Activated naive CD8-positive, alpha-beta T cell treated with anti-CD3 and anti-CD28 coated beads, Interleukin-2, amount 50 U/mL, for 16 hours (primary cell): ENCODE measurements at regions not wholly inside any gene's neighbourhood (a gene's known extent, or its start where the extent isn't known, plus 50 kb on each side); places are given as distances from the start of the nearest gene placed in this dataset.
"Not testable (repeated sequence)": the region's sequence is repeated elsewhere in the genome, so short reads cannot be mapped to it uniquely, and the experiment has no call there.

ENCODE experiments used
- DNase-seq: peaks from one replicate; pipeline ENCODE4 v3.0.0-alpha.2; 2020; ENCODE audit warnings: low read depth, low spot score

DNA sequence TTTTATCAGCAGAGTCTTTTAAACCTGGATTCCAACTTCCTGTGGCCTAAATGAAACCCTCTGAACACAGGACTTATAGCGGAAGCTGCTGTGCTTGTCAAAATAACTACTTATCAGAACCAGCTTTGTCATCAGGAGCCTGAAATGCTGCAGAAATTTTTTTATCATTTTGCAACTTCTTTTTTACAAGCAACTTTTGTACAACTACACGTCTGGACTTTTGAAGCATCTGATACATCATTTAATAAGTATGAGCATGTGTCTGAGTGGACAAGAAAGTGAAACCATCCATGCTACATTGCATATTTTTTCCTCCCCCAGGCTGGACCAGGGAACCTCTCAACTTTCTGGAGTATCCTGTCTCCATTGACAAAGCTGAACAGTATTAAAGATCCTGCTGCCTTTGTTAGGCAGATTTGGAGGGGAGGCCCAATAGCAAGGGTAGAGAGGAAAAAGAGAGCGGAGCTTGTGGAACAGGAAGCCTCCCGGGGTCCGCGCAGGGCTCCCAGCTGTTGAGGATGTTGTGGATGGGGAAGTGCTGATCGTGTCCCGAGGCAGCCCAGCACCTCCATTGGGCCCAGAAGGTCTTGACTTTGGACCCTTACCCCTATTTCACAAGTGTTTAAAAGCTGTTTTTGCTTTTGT lies 196.6 kb downstream of the MSX2 start:
- DNase-seq = no peak

DNA sequence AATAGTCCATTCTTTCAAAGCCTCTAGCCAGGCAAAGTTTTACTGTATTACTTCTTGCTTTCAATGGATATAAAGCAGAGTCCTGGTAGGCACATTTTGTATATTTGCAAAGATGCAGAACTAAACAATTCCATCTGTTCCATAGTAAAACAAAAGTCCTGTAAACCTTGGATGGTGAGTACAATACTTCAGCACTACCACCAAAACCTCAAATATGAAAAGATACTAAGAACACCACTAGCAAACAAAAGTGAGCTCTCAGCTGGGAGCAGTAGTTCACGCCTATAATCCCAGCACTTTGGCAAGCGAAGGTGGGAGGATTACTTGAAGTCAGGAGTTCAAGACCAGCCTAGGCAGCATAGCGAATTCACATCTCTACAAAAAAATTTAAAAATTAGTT lies 195.0 kb downstream of the MSX2 start:
- no peak for DNase-seq

DNA sequence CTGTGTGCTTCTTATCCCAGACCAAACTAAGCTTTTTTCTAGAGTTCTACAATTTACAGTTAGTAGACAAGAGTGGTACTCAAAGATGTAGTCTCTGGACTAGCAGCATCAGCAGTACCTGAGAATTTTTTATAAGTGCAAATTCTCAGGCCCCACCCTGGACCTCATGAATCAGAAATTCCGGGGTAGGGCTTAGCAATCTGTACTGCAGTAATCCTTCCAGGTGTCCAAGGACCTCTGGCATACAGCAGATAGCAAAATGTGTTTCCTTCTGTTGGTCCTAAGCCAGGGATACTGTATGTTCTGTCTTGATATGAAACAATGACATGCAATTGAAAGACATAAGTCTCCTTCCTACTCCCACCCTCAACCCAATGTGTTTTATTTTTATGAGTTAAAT lies 194.3 kb downstream of the MSX2 start:
- no peak for DNase-seq

DNA sequence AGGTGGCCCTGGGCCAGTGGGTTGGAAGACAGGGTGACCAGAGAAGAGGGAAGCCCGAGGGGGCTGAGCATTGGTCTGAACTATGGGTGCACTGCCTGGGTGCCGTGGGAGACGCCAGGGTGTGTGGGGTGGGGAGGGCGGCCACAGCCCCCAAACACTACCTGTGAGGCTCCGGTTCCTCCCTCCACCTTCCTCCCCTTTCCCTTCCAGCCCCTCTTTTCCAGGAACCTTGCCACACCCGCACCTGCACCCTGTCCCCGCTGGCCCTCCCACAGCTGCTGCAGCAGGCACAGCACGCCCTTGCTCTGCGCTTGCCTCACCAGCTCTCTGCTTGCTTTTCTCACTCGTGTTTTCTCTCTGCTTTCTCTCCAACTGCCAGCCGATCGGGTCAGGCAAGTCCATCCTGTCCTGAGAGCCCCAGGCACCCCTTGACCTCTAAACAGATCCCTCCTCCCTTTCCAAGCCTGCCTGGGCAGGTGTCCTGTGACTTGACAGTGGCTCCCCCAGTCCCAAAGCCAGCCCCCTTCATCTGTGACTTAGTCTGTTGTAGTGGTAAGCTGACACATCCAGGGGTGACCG lies 193.7 kb downstream of the MSX2 start:
- DNase-seq = no peak

DNA sequence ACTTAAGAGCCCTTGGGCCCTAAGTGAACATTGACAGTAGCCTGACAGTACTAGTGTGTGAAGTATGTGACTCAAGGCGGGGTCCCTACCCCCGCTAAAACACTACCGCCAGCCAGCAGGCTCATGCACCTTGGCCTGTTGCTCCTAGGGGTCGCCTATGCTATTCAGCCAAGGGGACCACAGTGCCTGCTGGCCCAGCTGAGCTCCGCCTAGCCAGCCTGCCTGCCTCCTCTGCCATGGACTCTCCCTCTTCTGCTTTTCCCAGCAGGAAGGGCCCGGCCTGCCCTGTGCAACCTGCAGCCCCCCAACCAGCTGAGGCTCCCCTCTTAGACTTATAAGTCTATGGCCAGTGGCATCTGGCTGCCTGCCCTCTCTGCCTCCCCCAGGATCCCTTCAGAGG lies 193.1 kb downstream of the MSX2 start:
- not testable (repeated sequence) for DNase-seq

DNA sequence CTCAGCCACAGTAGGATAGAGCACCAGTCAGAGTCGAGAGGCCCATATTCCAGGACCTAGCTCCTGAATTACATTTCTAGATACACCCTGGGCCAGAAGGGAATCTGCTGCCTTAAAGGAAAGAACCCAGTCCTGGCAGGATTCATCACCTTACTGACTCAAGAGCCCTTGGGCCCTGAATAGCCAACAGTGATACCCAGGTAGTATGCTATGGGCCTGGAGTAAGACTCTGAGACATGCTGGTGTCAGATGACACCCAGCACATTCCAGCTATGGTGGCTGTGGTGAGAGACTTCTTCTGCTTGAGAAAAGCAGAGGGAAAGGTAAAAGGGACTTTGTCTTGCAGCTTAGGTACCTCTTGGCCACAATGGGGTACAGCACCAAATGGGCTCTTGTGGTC lies 192.5 kb downstream of the MSX2 start:
- DNase-seq = not testable (repeated sequence)

DNA sequence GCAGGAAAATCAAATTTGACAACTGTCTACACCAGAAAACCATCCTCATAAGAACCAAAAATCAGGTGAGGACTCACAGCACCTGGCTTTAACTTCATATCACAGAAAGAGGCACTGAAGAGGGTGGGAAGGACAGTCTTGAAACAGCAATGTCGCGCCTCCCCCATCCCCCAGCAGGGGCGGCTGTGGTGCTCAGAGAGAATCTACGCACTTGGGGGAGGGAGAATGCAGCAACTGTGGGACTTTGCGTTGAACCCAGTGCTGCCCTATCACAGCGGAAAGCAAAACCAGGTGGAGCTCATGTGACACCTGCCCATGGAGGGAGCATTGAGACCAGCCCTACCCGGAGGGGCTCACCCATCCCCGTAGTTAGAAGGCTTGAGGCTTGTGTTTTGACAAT lies 191.8 kb downstream of the MSX2 start:
- no peak for DNase-seq

DNA sequence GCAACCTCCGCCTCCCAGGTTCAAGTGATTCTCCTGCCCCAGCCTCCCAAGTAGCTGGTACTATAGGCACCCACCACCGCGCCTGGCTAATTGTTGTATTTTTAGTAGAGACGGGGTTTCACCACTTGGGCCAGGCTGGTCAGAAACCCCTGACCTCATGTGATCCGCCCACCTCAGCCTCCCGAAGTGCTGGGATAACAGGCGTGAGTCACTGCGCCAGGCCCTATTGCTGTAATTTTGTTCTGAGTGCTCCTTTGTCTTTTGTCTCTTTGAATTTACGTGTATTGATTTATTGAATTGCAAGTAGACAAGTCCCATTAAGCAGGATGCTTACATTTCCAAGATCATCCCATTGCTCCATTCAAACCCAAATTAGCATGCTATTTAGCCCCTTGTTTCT lies 186.7 kb downstream of the MSX2 start:
- no peak for DNase-seq

DNA sequence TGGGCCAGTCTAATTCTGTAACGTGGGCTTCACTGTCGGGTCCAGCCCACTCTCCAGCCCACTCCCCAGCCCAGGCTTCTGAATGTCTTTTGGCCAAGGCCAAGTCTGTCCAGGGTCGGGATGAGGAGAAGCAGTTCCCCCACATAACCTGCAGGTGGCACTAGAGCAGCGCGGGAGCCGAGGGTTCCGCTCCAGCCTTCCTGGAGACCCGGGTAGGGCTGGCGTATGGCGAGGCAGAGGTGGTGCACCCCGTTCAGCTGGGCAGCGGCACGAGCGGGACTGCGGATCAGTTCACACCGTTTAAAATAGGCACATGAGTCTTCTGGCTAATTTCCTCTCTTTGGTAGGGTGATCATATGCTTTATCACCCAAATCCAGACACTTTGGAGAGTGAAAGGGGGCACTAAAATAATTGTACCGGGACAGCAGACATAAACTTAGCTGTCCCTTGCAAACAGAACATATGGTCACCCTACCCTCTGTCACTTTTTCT lies 185.9 kb downstream of the MSX2 start:
- DNase-seq = peak; percentile 20

DNA sequence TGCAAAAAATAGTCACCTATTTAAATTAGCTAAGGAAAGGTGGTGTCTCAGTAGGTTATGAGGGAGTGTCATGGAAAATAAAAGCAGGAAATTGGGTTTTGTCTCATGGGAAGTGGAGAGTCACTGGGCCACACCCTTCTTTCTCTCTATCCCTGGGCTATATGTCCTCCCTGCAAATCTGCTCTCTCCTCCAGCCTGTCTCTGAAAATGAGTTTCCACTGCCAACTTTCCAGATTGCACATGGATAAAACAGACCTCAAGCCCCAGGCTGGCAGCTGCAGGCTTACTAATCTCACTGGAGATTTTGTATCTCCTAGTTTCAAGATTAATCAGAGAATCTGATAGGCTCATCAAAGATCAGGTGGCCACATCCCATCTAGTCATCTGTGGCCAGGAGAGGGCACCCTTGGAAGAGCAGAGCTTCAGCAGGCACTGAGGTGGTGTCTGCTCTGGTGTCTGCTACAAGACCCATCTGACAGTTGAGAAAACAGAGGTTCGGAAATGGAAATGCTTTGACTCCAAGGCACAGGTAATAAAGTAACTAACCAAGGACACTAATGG lies 178.9 kb downstream of the MSX2 start:
- DNase-seq = no peak

DNA sequence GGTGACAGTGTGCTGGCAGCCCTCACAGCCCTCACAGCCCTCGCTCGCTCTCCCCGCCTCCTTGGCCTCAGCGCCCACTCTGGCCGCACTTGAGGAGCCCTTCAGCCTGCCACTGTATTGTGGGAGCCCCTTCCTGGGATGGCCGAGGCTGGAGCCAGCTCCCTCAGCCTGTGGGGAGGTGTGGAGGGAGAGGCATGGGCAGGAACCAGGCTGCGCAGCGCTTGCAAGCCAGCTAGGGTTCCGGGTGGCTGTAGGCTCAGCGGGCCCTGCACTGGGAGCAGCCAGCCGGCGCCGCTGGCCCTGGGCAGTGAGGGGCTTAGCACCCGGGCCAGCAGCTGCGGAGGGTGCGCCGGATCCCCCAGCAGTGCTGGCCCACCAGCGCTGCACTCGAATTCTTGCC lies 177.0 kb downstream of the MSX2 start:
- no peak for DNase-seq

DNA sequence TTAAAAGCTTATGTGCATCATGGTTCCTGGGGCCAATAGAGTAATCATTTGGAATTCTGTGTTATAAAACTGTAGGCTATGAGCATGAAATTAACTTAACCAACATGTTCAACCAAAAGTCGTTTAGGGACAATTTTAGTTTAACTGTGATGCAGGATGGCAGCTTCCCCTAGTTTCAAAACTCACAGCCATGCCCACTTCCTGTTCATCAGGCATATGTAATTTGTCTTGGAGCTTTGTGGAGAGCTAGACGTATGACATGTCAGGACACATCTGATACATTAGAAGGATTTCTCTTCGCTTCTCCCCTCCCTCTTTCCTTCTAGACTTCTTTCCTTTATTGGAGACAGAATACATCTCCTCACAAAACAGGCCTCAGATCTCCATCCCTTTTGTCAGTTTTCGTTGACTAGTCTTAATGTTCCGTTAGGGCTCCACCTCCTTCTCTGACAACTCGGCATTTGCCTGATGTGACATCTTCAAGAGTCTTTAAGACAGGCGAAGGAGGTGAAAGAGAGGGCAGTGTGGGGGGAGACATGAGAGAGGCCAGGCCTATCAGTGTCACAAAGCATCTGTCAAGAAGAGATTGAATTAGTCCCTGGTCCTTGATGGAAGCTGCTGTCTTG lies 176.0 kb downstream of the MSX2 start:
- DNase-seq = no peak

DNA sequence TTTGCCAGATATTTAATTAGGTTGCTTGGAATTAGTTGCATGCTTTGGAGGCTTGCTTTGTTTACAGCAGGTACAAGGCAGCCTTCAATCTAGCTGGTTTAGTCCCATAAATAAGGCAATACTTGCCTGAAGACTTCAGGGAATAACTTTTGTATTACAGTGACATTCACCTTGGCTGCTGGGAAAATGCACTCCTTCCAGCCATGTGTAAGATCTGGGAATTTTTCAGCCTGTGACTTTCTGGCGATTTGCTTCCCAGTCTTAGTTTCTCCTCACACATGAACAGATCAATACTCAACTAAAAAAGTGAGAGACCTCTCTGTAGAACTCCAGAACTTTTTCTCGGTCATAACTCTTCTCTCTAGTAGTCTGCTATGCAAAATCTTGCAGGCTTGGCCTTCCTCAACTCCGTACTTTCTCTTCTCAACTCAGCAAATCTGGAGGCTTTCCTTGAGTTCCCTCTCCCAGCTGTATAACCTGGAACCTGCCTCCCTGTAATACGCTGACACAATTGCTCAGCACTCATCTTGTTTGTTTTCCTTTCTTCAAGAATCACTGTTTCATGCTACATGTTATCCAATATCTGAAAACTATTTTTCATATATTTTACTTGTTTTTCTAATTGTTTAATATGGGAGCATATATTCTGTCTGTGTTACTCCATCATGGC lies 173.0 kb downstream of the MSX2 start:
- no peak for DNase-seq

DNA sequence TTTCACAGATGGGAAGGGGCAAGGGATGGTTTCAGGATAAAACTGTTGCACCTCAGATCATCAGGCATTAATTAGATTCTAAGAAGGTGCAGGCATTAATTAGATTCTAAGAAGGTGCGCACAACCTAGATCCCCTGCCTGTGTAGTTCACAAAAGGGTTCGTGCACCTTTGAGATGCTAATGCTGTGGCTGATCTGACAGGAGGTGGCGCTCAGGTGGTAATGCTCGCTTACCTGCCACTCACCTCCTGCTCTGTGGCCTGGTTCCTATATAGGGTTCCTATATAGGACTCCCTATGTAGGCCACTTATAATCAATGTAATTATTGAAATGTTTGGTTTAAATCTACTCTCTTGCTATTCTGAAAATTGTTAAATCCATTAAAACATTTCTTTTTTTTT lies 171.0 kb downstream of the MSX2 start:
- no peak for DNase-seq

DNA sequence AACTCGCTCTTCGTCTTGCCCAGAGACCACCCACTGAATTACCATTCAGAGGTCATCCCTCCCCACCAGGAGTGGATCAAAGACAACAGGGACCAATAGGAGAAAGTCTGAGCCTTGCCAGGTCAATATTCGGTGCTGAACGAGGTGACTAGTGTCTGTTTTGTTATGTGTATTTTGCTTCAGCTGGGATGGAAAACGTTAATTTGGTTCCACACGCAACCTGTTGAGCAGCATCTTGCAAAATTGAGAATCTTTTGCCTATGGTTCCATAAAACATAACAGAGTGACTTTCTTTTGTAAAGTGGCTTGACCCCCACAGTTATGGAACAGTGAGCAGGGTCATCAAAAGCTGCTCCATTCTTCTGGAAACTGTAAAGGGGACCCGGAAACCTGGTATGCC lies 168.4 kb downstream of the MSX2 start:
- DNase-seq = no peak

DNA sequence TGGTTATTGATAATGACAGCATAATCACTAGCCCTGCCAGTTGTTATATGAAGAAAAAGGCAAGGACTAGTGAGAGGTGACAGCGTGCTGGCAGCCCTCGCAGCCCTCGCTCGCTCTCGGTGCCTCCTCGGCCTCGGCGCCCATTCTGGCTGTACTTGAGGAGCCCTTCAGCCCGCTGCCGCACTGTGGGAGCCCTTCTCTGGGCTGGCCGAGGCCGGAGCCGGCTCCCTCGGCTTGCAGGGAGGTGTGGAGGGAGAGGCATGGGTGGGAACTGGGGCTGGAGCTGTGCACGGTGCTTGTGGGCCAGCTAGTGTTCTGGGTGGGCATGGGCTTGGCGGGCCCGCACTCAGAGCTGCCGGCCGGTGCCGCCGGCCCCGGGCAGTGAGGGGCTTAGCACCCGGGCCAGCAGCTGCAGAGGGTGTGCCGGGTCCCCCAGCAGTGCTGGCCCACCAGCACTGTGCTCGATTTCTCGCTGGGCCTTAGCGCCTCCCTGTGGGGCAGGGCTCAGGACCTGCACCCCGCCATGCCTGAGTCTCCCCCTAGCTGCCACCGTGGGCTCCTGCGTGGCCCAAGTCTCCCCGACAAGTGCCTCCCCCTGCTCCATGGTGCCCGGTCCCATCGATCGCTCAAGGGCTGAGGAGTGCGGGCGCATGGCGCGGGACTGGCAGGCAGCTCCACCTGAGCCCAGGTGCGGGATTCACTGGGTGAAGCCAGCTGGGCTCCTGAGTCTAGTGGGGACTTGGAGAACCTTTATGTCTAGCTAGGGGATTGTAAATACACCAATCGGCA lies 156.2 kb downstream of the MSX2 start:
- not testable (repeated sequence) for DNase-seq

DNA sequence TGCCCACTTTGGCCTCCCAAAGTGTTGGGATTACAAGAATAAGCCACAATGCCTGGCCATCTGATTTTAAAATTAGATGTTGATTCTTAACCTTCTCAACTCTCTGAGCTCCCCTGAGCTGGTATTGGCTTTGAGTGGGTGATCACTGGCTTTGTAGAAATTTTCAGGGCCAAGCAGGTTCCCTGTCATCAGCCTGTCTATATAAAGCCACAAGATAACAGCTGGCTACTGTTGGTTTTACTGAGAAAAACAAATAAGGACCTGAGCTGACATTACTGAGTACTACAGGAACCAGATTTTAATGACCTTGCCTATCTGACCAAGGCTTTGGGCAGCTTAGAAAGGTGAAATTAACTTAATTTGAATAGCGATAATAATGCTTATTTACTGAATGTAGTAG lies 153.6 kb downstream of the MSX2 start:
- DNase-seq = no peak

DNA sequence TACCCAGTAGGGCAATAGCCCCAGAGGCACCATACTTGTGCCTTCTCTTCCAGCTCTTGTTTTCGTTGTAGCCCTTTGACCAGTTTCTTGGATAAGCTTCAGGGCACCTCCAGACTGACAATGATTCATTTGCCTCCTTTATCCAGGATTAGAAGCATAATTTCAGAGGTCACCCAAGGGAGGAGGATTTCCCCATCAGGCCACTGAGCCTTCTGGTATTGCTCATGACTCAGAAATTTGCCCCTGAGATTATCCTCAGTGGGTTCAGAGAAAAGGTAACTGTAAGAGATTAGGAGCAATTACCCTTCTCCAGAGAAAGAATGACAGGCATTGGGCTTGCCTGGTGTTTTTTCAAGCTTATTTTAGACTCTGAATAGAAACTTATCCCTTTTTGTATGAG lies 147.9 kb downstream of the MSX2 start:
- no peak for DNase-seq

DNA sequence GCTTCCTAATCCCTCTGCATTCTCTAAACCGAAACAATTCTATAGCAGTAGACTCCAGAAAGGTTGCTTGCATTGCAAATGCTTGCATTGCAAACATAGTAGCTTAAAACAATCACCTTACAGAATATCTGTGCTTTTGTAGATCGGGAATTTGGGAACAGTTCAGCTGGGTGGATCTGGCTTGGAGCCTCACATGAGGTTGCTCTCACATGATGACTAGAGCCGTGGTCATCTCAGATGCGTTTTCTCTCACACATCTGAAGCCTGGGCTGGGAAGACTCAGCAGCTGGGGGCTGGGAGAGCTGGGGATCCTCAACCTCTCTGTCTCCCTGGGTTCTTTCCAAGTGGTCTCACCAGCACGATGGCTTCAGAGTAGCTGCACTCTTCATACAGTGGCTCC lies 127.8 kb downstream of the MSX2 start:
- DNase-seq = no peak

DNA sequence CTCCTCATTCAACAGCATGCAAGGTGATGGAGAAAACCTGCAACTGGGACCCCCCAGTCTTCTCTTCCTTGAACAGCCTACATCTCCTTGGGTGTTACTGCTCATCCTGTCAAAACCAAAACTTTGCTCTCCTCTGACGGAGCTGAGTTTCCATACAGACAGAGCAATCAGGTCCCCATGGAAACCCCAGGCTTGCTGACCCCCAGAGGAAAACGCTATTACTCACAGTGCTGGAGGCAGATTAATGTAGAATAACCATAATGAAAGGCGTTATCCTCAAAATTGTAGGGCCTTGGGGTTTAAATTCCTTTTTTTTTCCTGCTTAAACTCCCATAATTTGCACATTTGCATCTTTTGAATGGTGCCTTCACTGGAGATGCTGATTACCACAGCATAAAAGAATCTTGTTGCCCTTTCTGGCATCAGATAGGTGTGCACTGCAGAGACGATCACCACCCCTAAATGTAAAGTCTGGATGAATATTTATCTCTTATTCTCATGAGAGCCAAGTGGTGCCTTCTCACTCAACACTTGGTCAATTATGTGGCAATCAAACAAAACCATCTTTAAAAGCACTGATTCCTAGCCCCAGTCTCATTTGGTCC lies 126.3 kb downstream of the MSX2 start:
- no peak for DNase-seq

DNA sequence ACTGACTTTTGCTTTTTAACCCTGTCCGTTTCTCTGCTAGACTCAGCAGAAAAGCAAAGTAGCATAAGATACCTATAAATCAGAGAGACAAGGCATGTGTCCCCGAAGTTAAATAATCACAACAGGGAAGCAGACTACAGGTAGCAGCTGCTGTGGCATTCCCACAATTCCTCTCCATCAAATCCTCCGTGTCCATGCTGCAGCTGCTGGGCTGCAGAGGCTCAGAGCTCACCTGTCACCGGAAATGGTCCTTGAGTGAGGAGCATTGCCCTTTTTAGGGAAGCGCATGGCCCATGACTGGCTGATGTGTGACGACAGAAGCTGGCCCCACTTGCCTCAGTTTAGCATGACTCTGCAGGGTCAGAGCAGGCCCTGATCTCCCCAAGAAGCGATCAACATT lies 125.0 kb downstream of the MSX2 start:
- DNase-seq = no peak
